B cell (primary cell): ENCODE measurements at regions not wholly inside any gene's neighbourhood (a gene's known extent, or its start where the extent isn't known, plus 50 kb on each side); places are given as distances from the start of the nearest gene placed in this dataset.
A peak's percentile ranks its signal among the peaks of the same experiment; 100 is the strongest.
"Not testable (repeated sequence)": the region's sequence is repeated elsewhere in the genome, so short reads cannot be mapped to it uniquely, and the experiment has no call there.

ENCODE experiments used
- ATAC-seq: fragments of 200-7000 bp; cut with Tn5 transposase; one replicate; pipeline ENCODE4 v1.10.0; 2021; ENCODE audit warnings: low read depth, mild to moderate bottlenecking, moderate number of reproducible peaks, moderate library complexity
- CTCF ChIA-PET: fragments of 350-600 bp; sonication (Branson Sonifier 250); formaldehyde crosslinking; loops from one replicate; lab custom pipeline; 2021; ENCODE audit warnings: antibody characterized with exemption, inconsistent platforms; lab: Charles Lee
- POLR2A ChIA-PET: fragments of 350-600 bp; sonication (Branson Sonifier 250); formaldehyde crosslinking; loops from one replicate; lab custom pipeline; 2021; ENCODE audit warnings: antibody characterized with exemption; lab: Charles Lee
- DNase-seq: peaks from one replicate; pipeline ENCODE4 v3.0.0; 2013
- H2AFZ ChIP-seq: 2 replicates; pipeline ENCODE4 v1.6.1; 2012; ENCODE audit warnings: mild to moderate bottlenecking, low read depth, low read length; ENCODE audit not compliant: insufficient read depth, poor library complexity, severe bottlenecking
- H3K27ac ChIP-seq, 2 donors: 1 replicate in 1 of 2; 2 replicates in 1 of 2; pipeline ENCODE4 v1.5.1; 2012 to 2013; ENCODE audit warnings: low read length in 2 of 2, mild to moderate bottlenecking in 2 of 2, moderate library complexity in 1 of 2
- H3K27me3 ChIP-seq, 4 experiments: fragments of 200-600 bp in 1 of 4; sonication (generic) in 1 of 4; replicated peaks in 1 of 4; 1 replicate in 2 of 4; 2 replicates in 2 of 4; pipeline versions ENCODE4 v1.6.1 to v1.7.0; 2013 to 2016; ENCODE audit warnings: low read length in 3 of 4, mild to moderate bottlenecking in 2 of 4, mixed read lengths in 1 of 4, moderate library complexity in 1 of 4; ENCODE audit not compliant: insufficient read depth in 4 of 4, control insufficient read depth in 3 of 4; ENCODE audit errors: control extremely low read depth in 1 of 4
- H3K36me3 ChIP-seq, 2 experiments: replicated peaks in 1 of 2; 1 replicate in 1 of 2; 2 replicates in 1 of 2; pipeline versions ENCODE4 v1.6.1 to v1.7.1; 2013; ENCODE audit warnings: low read length in 1 of 2; ENCODE audit not compliant: insufficient read depth in 2 of 2, control insufficient read depth in 1 of 2; ENCODE audit errors: control extremely low read depth in 1 of 2, extremely low read depth in 1 of 2
- H3K4me1 ChIP-seq, 2 donors: fragments of 200-600 bp in 1 of 2; sonication (generic) in 1 of 2; 1 replicate in 1 of 2; 2 replicates in 1 of 2; pipeline versions ENCODE4 v1.5.1 to v1.6.1; 2013 to 2017; ENCODE audit warnings: low read length in 2 of 2; ENCODE audit not compliant: control insufficient read depth in 2 of 2, insufficient read depth in 2 of 2
- H3K4me2 ChIP-seq: replicated peaks from 2 replicates; pipeline ENCODE3; 2012; ENCODE audit warnings: mild to moderate bottlenecking, low read depth, low read length; ENCODE audit not compliant: poor library complexity, severe bottlenecking
- H3K4me3 ChIP-seq, 5 experiments: fragments of 200-600 bp in 1 of 5; sonication (generic) in 1 of 5; 1 replicate in 3 of 5; 2 replicates in 2 of 5; pipeline versions ENCODE4 v1.5.1 to v1.7.0; 2011 to 2016; ENCODE audit warnings: low read length in 4 of 5, mild to moderate bottlenecking in 4 of 5, low read depth in 2 of 5, control low read depth in 1 of 5, moderate library complexity in 1 of 5; ENCODE audit not compliant: insufficient read depth in 1 of 5; ENCODE audit errors: control extremely low read depth in 1 of 5, extremely low read depth in 1 of 5
- H3K79me2 ChIP-seq: fragments of 200-600 bp; sonication (generic); one replicate; pipeline ENCODE4 v1.6.0; 2016; ENCODE audit warnings: low read length; ENCODE audit not compliant: control insufficient read depth, insufficient read depth
- H3K9ac ChIP-seq: fragments of 200-600 bp; sonication (generic); 2 replicates; pipeline ENCODE4 v1.6.1; 2017; ENCODE audit warnings: mild to moderate bottlenecking, low read length, moderate library complexity
- H3K9me3 ChIP-seq, 3 donors: one replicate each; pipeline versions ENCODE4 v1.6.1 to v1.7.1; 2013; ENCODE audit warnings: low read length in 2 of 3; ENCODE audit not compliant: control insufficient read depth in 2 of 3, insufficient read depth in 1 of 3; ENCODE audit errors: control extremely low read depth in 1 of 3
- H4K20me1 ChIP-seq: 2 replicates; pipeline ENCODE4 v1.6.0; 2012; ENCODE audit warnings: mild to moderate bottlenecking, low read length; ENCODE audit not compliant: insufficient read depth, control insufficient read depth, poor library complexity, severe bottlenecking
- H3K27ac Mint-ChIP-seq: one replicate; pipeline ENCODE4 v1.8.0; 2021; ENCODE audit warnings: mixed read lengths
- H3K27me3 Mint-ChIP-seq: one replicate; pipeline ENCODE4 v1.8.0; 2021; ENCODE audit warnings: mixed read lengths
- H3K4me1 Mint-ChIP-seq: one replicate; pipeline ENCODE4 v1.8.0; 2021; ENCODE audit warnings: mixed read lengths
- H3K4me3 Mint-ChIP-seq: one replicate; pipeline ENCODE4 v1.8.0; 2021; ENCODE audit warnings: mixed read lengths
- H3K9me3 Mint-ChIP-seq: one replicate; pipeline ENCODE4 v1.8.0; 2022; ENCODE audit warnings: mixed read lengths; ENCODE audit not compliant: insufficient read depth
- CTCF ChIP-seq: fragments of 200-600 bp; IDR thresholded peaks from one replicate; pipeline ENCODE4 v1.8.0; 2022; ENCODE audit warnings: antibody characterized with exemption, mild to moderate bottlenecking
- EZH2 ChIP-seq: IDR thresholded peaks from 2 replicates; pipeline ENCODE4 v1.6.1; 2012; ENCODE audit warnings: borderline replicate concordance, low read depth, mild to moderate bottlenecking, moderate library complexity, low read length; ENCODE audit not compliant: insufficient read depth, poor library complexity, severe bottlenecking
- WGBS: methylation state at CpG from one replicate; pipeline ENCODE4 v1.1.5; 2013; ENCODE audit warnings: missing lambda C conversion rate; ENCODE audit not compliant: insufficient coverage; 5-methylcytosine and 5-hydroxymethylcytosine counted together
- intact Hi-C: fragments of 100-400 bp; cut with micrococcal nuclease; formaldehyde crosslinking; loops from one replicate; pipeline ENCODE4 v1.10.0; 2022

GRCh38 chr4:138113819-138114400, 128.2 kb downstream of the SLC7A11 start:
- H3K4me3 Mint-ChIP-seq, result peak overlapping the region; percentile 50
- ChIA-PET POLR2A (no interaction called here), CTCF (interaction anchor here (1.7 to 2.3 kb wide), 2 partner anchors 24 to 78 kb away, joined by 4 to 7 read pairs; no protein-coding TSS in a partner anchor)
- Histone ChIP-seq H3K9me3 (peaks cover 0 to 2% (median 0%) of the 10 kb centered on the region in 3 donors), H3K4me3 (no peak overlapping the region), H3K4me1 (peaks cover 24 to 25% of the 10 kb centered on the region in 2 donors), H4K20me1 (no peaks in the 10 kb centered on the region), H3K27ac (peak overlapping the region; percentile 16 to 44), H3K79me2 (no peaks in the 10 kb centered on the region), H3K27me3 (no peaks in the 10 kb centered on the region), H2AFZ (peak overlapping the region; percentile 11), H3K9ac (no peak overlapping the region), H3K36me3 (no peaks in the 10 kb centered on the region), H3K4me2 (peak overlapping the region; percentile 44)
- H3K27ac Mint-ChIP-seq, result peak overlapping the region; percentile 71
- intact Hi-C loops, result no loop called here
- no peaks in the 10 kb centered on the region for H3K9me3 Mint-ChIP-seq
- DNase-seq (no peak), ATAC-seq (peak; percentile 45)
- H3K27me3 Mint-ChIP-seq, result no peaks in the 10 kb centered on the region
- WGBS, result no CpG with 5 or more reads among the region's 1 CpG
- H3K4me1 Mint-ChIP-seq, result peaks cover 32% of the 10 kb centered on the region
- no peak for TF ChIP-seq CTCF
- no peak for TF ChIP-seq EZH2

GRCh38 chr4:138112890-138113289, 129.3 kb downstream of the SLC7A11 start:
- peaks cover 33% of the 10 kb centered on the region for H3K4me1 Mint-ChIP-seq
- H2AFZ ChIP-seq, H3K9me3 Mint-ChIP-seq, H3K36me3 ChIP-seq, H3K9me3 ChIP-seq, DNase-seq, intact Hi-C loops, H3K27me3 ChIP-seq, H3K4me3 Mint-ChIP-seq, H4K20me1 ChIP-seq, ATAC-seq, H3K4me2 ChIP-seq, H3K9ac ChIP-seq, H3K4me3 ChIP-seq, H3K27ac ChIP-seq, H3K79me2 ChIP-seq, H3K27me3 Mint-ChIP-seq, POLR2A ChIA-PET: not testable (repeated sequence)
- H3K27ac Mint-ChIP-seq, result peak overlapping the region; percentile 69
- peaks cover 24 to 25% of the 10 kb centered on the region in 2 donors for H3K4me1 ChIP-seq
- CTCF ChIA-PET, result interaction anchor here (2.2 to 2.3 kb wide), 2 partner anchors 22 to 23 kb away, joined by 7 to 10 read pairs; no protein-coding TSS in a partner anchor
- 100% methylated on average over 5 of the region's 8 CpGs for WGBS
